Lower leg skin (tissue), 4 donors: ENCODE measurements at regions not wholly inside any gene's neighbourhood (a gene's known extent, or its start where the extent isn't known, plus 50 kb on each side); places are given as distances from the start of the nearest gene placed in this dataset.

Experiments used
- DNase-seq, 2 donors: peaks; one replicate each; pipeline ENCODE4 v3.0.0-alpha.2; 2019; ENCODE audit warnings: low spot score in 2 of 2
- H3K4me3 ChIP-seq: fragments of 200-600 bp; sonication (generic); 2 replicates; pipeline ENCODE4 v1.5.1; 2017; ENCODE audit warnings: mild to moderate bottlenecking, low read depth; ENCODE audit not compliant: poor library complexity, severe bottlenecking
- POLR2A ChIP-seq, 2 donors: fragments of 450-650 bp; IDR thresholded peaks; one replicate each; pipeline ENCODE4 v1.6.1; 2016 to 2017; ENCODE audit warnings: antibody characterized with exemption in 2 of 2, mild to moderate bottlenecking in 1 of 2, moderate library complexity in 1 of 2
- WGBS, 2 donors: methylation state at CpG; one replicate each; pipeline ENCODE4 v1.1.5; 2018; 5-methylcytosine and 5-hydroxymethylcytosine counted together
- intact Hi-C: fragments of 100-400 bp; cut with DNase I; formaldehyde crosslinking; loops from one replicate; pipeline ENCODE4 v1.15.0; 2023; ENCODE audit warnings: low total_unique reads
- TF ChIP-seq, protein P1 (sequence below), 3 donors: fragments of 450-650 bp; IDR thresholded peaks; one replicate each; pipeline ENCODE4 v1.5.1; 2016; ENCODE audit warnings: antibody characterized with exemption in 3 of 3, mild to moderate bottlenecking in 3 of 3, moderate library complexity in 2 of 3

DNA sequence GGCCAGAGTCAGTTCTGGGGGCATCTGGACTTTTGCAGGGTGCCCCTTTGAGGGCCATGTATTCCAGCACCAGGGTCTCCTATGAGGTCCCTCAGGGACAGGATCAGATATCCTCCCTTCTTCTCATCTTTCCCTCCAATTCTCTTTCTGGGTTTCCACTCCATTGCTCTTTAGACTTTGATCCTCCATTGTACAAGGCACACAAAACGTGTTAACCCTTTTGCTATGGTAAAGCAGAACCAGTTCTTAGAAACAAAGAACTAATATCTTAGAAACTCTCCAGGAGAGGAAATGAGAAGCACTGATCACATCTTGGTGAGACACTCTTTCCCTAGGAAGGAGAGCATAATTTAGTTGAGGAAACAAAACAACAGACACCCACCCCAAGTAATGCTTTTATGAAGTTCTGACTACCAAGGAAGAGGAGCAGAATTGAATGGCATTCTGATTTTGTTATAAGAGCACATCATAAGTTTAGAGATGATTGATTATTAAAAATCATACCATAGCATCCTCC lies 200.7 kb upstream of the NPY2R start:
- intact Hi-C loops, result no loop called here
- no peak for TF ChIP-seq POLR2A (IDR thresholded peaks at IDR 0.05)
- TF ChIP-seq, protein P1, sequence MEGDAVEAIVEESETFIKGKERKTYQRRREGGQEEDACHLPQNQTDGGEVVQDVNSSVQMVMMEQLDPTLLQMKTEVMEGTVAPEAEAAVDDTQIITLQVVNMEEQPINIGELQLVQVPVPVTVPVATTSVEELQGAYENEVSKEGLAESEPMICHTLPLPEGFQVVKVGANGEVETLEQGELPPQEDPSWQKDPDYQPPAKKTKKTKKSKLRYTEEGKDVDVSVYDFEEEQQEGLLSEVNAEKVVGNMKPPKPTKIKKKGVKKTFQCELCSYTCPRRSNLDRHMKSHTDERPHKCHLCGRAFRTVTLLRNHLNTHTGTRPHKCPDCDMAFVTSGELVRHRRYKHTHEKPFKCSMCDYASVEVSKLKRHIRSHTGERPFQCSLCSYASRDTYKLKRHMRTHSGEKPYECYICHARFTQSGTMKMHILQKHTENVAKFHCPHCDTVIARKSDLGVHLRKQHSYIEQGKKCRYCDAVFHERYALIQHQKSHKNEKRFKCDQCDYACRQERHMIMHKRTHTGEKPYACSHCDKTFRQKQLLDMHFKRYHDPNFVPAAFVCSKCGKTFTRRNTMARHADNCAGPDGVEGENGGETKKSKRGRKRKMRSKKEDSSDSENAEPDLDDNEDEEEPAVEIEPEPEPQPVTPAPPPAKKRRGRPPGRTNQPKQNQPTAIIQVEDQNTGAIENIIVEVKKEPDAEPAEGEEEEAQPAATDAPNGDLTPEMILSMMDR (IDR thresholded peaks at IDR 0.05), result no peak
- H3K4me3 ChIP-seq, result no peak overlapping the region
- WGBS, 2 donors, result 52 to 67% methylated on average over 1 of the region's 1 CpG
- no peak for DNase-seq

DNA sequence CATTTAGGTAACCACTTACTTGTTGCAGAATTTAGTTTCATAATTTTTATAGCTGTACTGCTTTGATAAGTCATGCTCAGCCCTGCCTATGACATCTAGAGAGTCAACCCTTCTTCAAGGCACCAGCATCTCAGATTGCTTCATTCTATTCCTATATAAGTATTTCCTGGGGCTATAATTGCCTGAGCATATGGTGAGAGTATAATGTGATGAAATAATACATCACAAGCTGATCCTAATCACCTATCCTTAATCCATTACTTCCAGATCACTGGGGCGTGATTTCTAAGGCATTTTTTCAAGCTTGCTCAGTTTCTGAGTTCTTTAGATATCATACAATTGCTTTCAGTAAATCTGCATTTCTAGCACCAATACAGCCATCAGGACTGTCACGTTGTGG lies 200.0 kb upstream of the NPY2R start:
- DNase-seq, result no peak
- intact Hi-C loops, result no loop called here
- no peak for TF ChIP-seq POLR2A (IDR thresholded peaks at IDR 0.05)
- TF ChIP-seq, protein P1 (IDR thresholded peaks at IDR 0.05), result no peak
- no peak overlapping the region for H3K4me3 ChIP-seq
- 73 to 91% methylated on average over 2 of the region's 2 CpGs for WGBS, 2 donors

DNA sequence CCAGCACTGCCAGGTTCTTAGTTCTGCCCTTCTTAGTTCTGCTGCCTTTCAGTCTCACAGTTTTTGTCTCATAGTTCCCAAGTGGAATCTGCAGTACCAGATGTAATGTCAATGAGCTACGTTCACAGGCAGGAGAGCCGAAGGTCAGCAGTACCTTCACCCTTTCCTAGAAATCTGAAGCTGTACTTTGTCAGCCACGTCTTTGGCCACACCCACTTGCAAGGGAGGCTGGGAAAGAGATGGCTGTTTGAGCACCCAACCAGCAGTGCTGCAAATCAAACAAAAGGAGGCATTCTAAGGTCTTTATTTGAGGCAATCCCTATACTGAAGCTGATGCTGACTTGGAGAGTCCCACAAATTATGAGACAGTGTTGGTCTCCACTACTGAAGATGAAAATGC lies 199.1 kb upstream of the NPY2R start:
- DNase-seq, result no peak
- no peak overlapping the region for H3K4me3 ChIP-seq
- intact Hi-C loops, result no loop called here
- TF ChIP-seq, protein P1 (IDR thresholded peaks at IDR 0.05), result no peak
- no peak for TF ChIP-seq POLR2A (IDR thresholded peaks at IDR 0.05)
- 71 to 73% methylated on average over 3 of the region's 3 CpGs for WGBS, 2 donors

DNA sequence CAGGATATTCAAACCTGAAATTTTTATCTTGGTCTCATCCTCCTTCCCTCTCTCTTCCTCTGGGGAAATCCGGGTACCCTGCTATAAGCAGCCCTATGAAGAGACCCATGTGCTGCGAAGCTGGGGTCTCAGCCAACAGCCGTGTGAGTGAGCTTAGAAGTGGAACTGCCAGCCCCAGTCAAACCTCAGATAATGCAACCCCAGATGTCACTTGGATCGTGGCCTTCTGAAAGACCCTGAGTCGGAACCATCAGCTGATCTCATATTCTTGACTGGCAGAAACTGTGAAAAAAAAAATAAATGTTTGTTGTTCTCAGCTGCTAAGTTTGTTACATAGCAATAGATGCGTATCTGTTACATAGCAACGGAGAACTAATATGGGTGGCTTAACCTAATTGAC lies 198.1 kb upstream of the NPY2R start:
- WGBS, 2 donors, result 83 to 88% methylated on average over 7 of the region's 7 CpGs
- no peak for DNase-seq
- no peak overlapping the region for H3K4me3 ChIP-seq
- TF ChIP-seq, protein P1 (IDR thresholded peaks at IDR 0.05), result no peak
- no peak for TF ChIP-seq POLR2A (IDR thresholded peaks at IDR 0.05)
- intact Hi-C loops, result no loop called here

DNA sequence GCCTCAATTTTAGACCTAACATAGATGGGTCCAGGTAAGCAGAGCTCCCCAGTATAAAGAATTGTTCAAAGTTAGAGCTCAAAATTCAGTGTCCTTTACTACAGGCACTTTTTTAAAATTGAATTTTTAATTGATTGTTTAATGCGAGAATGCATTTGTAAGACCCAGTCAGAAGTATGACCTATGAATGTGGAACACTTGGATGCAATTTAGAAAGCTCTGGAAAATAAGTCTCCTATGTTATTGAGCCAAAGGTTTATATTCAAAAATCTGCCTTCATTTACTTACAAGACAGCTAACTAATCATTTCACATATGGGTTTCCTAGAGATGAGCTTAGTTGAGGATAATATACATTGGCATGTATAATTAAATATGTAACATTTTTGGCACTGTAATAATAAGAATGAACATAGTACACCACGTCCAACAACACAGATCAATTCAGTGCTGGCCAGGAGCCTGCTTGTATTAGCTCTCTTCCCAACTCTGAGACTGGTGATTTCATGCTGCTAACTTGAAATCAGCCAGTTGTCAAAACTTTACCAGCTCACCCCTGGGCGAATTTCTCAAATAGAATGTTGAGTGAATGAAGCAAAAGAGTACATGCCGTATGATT lies 197.2 kb upstream of the NPY2R start:
- H3K4me3 ChIP-seq, result no peak overlapping the region
- intact Hi-C loops, result no loop called here
- no peak for TF ChIP-seq POLR2A (IDR thresholded peaks at IDR 0.05)
- TF ChIP-seq, protein P1 (IDR thresholded peaks at IDR 0.05), result no peak
- WGBS, 2 donors, result 55 to 57% methylated on average over 4 of the region's 4 CpGs
- no peak for DNase-seq

DNA sequence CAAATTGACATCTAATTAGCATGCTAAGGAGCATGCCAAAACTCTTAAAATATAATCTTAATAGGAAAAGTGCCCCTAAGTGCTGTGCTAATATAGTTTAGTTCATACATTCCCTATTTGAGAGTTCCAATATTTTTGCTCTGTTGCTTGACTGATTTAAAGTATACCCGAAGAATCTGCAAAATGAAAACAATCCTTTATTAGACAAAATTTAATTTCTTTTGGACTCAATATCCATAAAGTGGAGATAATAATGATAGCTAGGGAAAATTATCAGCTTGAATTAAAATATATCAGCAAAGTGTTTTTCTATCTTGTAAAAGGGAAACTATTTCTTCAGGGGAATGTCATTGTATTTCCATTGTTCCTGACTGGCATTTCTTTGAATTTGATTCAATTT lies 196.0 kb upstream of the NPY2R start:
- H3K4me3 ChIP-seq, result no peak overlapping the region
- TF ChIP-seq, protein P1 (IDR thresholded peaks at IDR 0.05), result no peak
- no peak for TF ChIP-seq POLR2A (IDR thresholded peaks at IDR 0.05)
- no peak for DNase-seq
- WGBS, 2 donors, result 84 to 88% methylated on average over 1 of the region's 1 CpG
- intact Hi-C loops, result no loop called here
